ENCODE measurements at regions not wholly inside any gene's neighbourhood (a gene's known extent, or its start where the extent isn't known, plus 50 kb on each side); places are given as distances from the start of the nearest gene placed in this dataset.

DNA sequence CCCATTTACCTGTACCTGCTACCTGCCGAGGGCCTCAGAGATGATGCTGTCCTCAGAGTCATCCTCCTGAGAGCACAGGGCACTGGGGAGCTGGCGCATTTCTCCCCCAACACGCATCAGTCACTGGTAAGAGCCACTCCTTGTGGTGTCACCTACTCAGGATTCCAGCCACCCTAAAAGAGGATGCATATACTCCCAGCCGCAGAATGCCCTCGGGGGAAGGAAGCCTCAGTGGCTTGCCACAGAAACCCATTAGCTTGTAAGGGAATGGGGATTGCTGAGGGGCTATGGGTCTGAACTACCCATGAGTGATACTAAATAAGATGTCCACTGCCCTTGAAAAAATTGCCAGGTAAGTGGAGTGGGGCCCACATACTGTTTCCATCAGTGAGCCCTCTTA lies 279.2 kb downstream of the WDR11 start:
- Histone ChIP-seq H2AFZ (ENCODE audit: control insufficient read depth, low read depth, low read length) (no peak overlapping the region), H3K27me3 (replicated peaks in 1 of 2; ENCODE audit: control insufficient read depth in 2 of 2, insufficient read depth in 2 of 2, low read length in 1 of 2) (no peaks in the 10 kb centered on the region; a peak in 1 of 4 replicates), H3K4me1 (ENCODE audit: control insufficient read depth, insufficient read depth, low read length) (no peaks in the 10 kb centered on the region), H4K20me1 (ENCODE audit: control insufficient read depth, insufficient read depth) (no peaks in the 10 kb centered on the region), H3K4me3 (no peak overlapping the region), H3K79me2 (ENCODE audit: control insufficient read depth, insufficient read depth, low read length) (no peaks in the 10 kb centered on the region), H3K9me3 (replicated peaks; ENCODE audit: control insufficient read depth, insufficient read depth, low read length) (no peaks in the 10 kb centered on the region), H3K9ac (ENCODE audit: control insufficient read depth, insufficient read depth, low read length) (no peak overlapping the region), H3K36me3 (ENCODE audit: control insufficient read depth in 2 of 2, insufficient read depth in 2 of 2, low read length in 1 of 2) (no peaks in the 10 kb centered on the region), H3K4me2 (ENCODE audit: control insufficient read depth, insufficient read depth) (no peak overlapping the region), H3K27ac (ENCODE audit: control insufficient read depth, insufficient read depth) (no peak overlapping the region)
- POLR2A ChIA-PET = no interaction called here
- CTCF ChIA-PET = no interaction called here
- BruUV-seq (replicated peaks) = no TSS peak
- SMC1A ChIA-PET (ENCODE audit: uncharacterized antibody, unreplicated experiment) = no interaction called here
- intact Hi-C loops (cut with micrococcal nuclease; ENCODE audit: unreplicated experiment) = no loop called here
- TF ChIP-seq YY1 (IDR thresholded peaks at IDR 0.05; ENCODE audit: low read depth, low read length) = no peak
- TF ChIP-seq SRF (IDR thresholded peaks at IDR 0.05; ENCODE audit: low read depth in 2 of 2, low read length in 2 of 2) = no peak
- TF ChIP-seq, protein P1, sequence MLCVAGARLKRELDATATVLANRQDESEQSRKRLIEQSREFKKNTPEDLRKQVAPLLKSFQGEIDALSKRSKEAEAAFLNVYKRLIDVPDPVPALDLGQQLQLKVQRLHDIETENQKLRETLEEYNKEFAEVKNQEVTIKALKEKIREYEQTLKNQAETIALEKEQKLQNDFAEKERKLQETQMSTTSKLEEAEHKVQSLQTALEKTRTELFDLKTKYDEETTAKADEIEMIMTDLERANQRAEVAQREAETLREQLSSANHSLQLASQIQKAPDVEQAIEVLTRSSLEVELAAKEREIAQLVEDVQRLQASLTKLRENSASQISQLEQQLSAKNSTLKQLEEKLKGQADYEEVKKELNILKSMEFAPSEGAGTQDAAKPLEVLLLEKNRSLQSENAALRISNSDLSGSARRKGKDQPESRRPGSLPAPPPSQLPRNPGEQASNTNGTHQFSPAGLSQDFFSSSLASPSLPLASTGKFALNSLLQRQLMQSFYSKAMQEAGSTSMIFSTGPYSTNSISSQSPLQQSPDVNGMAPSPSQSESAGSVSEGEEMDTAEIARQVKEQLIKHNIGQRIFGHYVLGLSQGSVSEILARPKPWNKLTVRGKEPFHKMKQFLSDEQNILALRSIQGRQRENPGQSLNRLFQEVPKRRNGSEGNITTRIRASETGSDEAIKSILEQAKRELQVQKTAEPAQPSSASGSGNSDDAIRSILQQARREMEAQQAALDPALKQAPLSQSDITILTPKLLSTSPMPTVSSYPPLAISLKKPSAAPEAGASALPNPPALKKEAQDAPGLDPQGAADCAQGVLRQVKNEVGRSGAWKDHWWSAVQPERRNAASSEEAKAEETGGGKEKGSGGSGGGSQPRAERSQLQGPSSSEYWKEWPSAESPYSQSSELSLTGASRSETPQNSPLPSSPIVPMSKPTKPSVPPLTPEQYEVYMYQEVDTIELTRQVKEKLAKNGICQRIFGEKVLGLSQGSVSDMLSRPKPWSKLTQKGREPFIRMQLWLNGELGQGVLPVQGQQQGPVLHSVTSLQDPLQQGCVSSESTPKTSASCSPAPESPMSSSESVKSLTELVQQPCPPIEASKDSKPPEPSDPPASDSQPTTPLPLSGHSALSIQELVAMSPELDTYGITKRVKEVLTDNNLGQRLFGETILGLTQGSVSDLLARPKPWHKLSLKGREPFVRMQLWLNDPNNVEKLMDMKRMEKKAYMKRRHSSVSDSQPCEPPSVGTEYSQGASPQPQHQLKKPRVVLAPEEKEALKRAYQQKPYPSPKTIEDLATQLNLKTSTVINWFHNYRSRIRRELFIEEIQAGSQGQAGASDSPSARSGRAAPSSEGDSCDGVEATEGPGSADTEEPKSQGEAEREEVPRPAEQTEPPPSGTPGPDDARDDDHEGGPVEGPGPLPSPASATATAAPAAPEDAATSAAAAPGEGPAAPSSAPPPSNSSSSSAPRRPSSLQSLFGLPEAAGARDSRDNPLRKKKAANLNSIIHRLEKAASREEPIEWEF (IDR thresholded peaks at IDR 0.05; ENCODE audit: insufficient replicate concordance, low read depth, low read length) = no peak
- no peak for TF ChIP-seq LARP7 (IDR thresholded peaks at IDR 0.05)
- TF ChIP-seq RUNX3 (IDR thresholded peaks at IDR 0.05; ENCODE audit: low read length) = no peak
- TF ChIP-seq, protein P2, sequence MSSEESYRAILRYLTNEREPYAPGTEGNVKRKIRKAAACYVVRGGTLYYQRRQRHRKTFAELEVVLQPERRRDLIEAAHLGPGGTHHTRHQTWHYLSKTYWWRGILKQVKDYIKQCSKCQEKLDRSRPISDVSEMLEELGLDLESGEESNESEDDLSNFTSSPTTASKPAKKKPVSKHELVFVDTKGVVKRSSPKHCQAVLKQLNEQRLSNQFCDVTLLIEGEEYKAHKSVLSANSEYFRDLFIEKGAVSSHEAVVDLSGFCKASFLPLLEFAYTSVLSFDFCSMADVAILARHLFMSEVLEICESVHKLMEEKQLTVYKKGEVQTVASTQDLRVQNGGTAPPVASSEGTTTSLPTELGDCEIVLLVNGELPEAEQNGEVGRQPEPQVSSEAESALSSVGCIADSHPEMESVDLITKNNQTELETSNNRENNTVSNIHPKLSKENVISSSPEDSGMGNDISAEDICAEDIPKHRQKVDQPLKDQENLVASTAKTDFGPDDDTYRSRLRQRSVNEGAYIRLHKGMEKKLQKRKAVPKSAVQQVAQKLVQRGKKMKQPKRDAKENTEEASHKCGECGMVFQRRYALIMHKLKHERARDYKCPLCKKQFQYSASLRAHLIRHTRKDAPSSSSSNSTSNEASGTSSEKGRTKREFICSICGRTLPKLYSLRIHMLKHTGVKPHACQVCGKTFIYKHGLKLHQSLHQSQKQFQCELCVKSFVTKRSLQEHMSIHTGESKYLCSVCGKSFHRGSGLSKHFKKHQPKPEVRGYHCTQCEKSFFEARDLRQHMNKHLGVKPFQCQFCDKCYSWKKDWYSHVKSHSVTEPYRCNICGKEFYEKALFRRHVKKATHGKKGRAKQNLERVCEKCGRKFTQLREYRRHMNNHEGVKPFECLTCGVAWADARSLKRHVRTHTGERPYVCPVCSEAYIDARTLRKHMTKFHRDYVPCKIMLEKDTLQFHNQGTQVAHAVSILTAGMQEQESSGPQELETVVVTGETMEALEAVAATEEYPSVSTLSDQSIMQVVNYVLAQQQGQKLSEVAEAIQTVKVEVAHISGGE (CRISPR knock-in tag; IDR thresholded peaks at IDR 0.05) = no peak
- TF ChIP-seq, protein P3, sequence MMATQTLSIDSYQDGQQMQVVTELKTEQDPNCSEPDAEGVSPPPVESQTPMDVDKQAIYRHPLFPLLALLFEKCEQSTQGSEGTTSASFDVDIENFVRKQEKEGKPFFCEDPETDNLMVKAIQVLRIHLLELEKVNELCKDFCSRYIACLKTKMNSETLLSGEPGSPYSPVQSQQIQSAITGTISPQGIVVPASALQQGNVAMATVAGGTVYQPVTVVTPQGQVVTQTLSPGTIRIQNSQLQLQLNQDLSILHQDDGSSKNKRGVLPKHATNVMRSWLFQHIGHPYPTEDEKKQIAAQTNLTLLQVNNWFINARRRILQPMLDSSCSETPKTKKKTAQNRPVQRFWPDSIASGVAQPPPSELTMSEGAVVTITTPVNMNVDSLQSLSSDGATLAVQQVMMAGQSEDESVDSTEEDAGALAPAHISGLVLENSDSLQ (IDR thresholded peaks at IDR 0.05) = no peak
- no peak for TF ChIP-seq RELA (IDR thresholded peaks at IDR 0.05; ENCODE audit: borderline replicate concordance, partially characterized antibody)
- no peak for TF ChIP-seq RFX5 (IDR thresholded peaks at IDR 0.05; ENCODE audit: low read depth, low read length)
- TF ChIP-seq, protein P4, sequence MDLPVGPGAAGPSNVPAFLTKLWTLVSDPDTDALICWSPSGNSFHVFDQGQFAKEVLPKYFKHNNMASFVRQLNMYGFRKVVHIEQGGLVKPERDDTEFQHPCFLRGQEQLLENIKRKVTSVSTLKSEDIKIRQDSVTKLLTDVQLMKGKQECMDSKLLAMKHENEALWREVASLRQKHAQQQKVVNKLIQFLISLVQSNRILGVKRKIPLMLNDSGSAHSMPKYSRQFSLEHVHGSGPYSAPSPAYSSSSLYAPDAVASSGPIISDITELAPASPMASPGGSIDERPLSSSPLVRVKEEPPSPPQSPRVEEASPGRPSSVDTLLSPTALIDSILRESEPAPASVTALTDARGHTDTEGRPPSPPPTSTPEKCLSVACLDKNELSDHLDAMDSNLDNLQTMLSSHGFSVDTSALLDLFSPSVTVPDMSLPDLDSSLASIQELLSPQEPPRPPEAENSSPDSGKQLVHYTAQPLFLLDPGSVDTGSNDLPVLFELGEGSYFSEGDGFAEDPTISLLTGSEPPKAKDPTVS (IDR thresholded peaks at IDR 0.05; ENCODE audit: low read depth, low read length) = no peak
- TF ChIP-seq YBX1 (IDR thresholded peaks at IDR 0.05) = no peak
- no peak for TF ChIP-seq MXI1 (IDR thresholded peaks at IDR 0.05; ENCODE audit: low read depth, low read length)
- TF ChIP-seq KDM1A (IDR thresholded peaks at IDR 0.05; ENCODE audit: borderline replicate concordance) = no peak
- no peak for TF ChIP-seq CREM (IDR thresholded peaks at IDR 0.05; ENCODE audit: low read depth)
- no peak for TF ChIP-seq BMI1 (IDR thresholded peaks at IDR 0.05; ENCODE audit: borderline replicate concordance)
- no peak for TF ChIP-seq RAD51 (IDR thresholded peaks at IDR 0.05)
- in situ Hi-C loops (cut with MboI) = no loop called here
- DNase-seq (ENCODE audit: low read depth, low spot score) (no peak), ATAC-seq (no peak), FAIRE-seq (no peak)
- WGBS (ENCODE audit: insufficient coverage, insufficient replicate concordance, low lambda C conversion rate, missing lambda C conversion rate) = 40% methylated on average over 5 of the region's 5 CpGs
- RAD21 ChIA-PET (ENCODE audit: unreplicated experiment) = no interaction called here

Data from GM12878 (cell line).